ENCODE measurements at regions not wholly inside any gene's neighbourhood (a gene's known extent, or its start where the extent isn't known, plus 50 kb on each side); places are given as distances from the start of the nearest gene placed in this dataset.

- TF ChIP-seq CTCF (IDR thresholded peaks at IDR 0.05): no peak
- TF ChIP-seq POLR2A (IDR thresholded peaks at IDR 0.05): no peak
- Histone ChIP-seq H3K4me1 (no peaks in the 10 kb centered on the region), H3K9me3 (no peaks in the 10 kb centered on the region), H3K36me3 (no peaks in the 10 kb centered on the region), H3K27ac (no peak overlapping the region), H3K4me3 (no peak overlapping the region), H3K27me3 (no peaks in the 10 kb centered on the region)
- DNase-seq (no peak), ATAC-seq (no peak)
- intact Hi-C loops (cut with DNase I): loop anchor here in 1 of 2 donors (5.0 kb wide), 1 partner anchor 168 kb away; the partner anchor contains the start of gene RUNX3
- 65% methylated on average over 8 of the region's 9 CpGs for WGBS (ENCODE audit: insufficient coverage, low coverage, low lambda C conversion rate, missing lambda C conversion rate)
These were observed 132.0 kb downstream of the SYF2 start for GRCh38 chr1:25100151-25100833.

GRCh38 chr1:25099343-25099951 lies 132.9 kb downstream of the SYF2 start:
- TF ChIP-seq CTCF (IDR thresholded peaks at IDR 0.05) (no peak), POLR2A (IDR thresholded peaks at IDR 0.05) (no peak)
- ATAC-seq: peak in 3 of 4 donors; percentile 13 to 24 (median 19)
- WGBS (ENCODE audit: insufficient coverage, low coverage, low lambda C conversion rate, missing lambda C conversion rate): 15% methylated on average over 9 of the region's 11 CpGs

GRCh38 chr1:25098717-25099116 lies 133.6 kb downstream of the SYF2 start:
- Histone ChIP-seq H3K4me3 (no peak overlapping the region), H3K27me3 (no peaks in the 10 kb centered on the region), H3K27ac (no peak overlapping the region), H3K36me3 (no peaks in the 10 kb centered on the region), H3K4me1 (no peaks in the 10 kb centered on the region), H3K9me3 (no peaks in the 10 kb centered on the region)
- DNase-seq (no peak), ATAC-seq (no peak)
- TF ChIP-seq CTCF (IDR thresholded peaks at IDR 0.05) (no peak), POLR2A (IDR thresholded peaks at IDR 0.05) (no peak)
- 17% methylated on average over 2 of the region's 4 CpGs for WGBS (ENCODE audit: insufficient coverage, low coverage, low lambda C conversion rate, missing lambda C conversion rate)
- intact Hi-C loops (cut with DNase I): no loop called here

More at GRCh38 chr1:25099343-25099951, 132.9 kb downstream of the SYF2 start:
- Histone ChIP-seq H3K27me3 (no peaks in the 10 kb centered on the region), H3K27ac (no peak overlapping the region), H3K4me3 (no peak overlapping the region), H3K4me1 (no peaks in the 10 kb centered on the region), H3K36me3 (no peaks in the 10 kb centered on the region), H3K9me3 (no peaks in the 10 kb centered on the region)
- no peak for DNase-seq
- intact Hi-C loops (cut with DNase I): no loop called here

- H3K4me1 ChIP-seq: no peaks in the 10 kb centered on the region
- whole genome bisulfite sequencing (ENCODE audit: insufficient coverage, low coverage, low lambda C conversion rate, missing lambda C conversion rate): 71% methylated on average over 5 of the region's 8 CpGs
- H3K9me3 ChIP-seq: no peaks in the 10 kb centered on the region
- TF ChIP-seq CTCF (IDR thresholded peaks at IDR 0.05) (no peak), POLR2A (IDR thresholded peaks at IDR 0.05) (no peak)
- H3K4me3 ChIP-seq: no peak overlapping the region
- no peak overlapping the region for H3K27ac ChIP-seq
- no peak for ATAC-seq
- no peaks in the 10 kb centered on the region for H3K27me3 ChIP-seq
- DNase-seq: no peak
- no peaks in the 10 kb centered on the region for H3K36me3 ChIP-seq
- intact Hi-C loops (cut with DNase I): no loop called here
These were observed 135.8 kb downstream of the SYF2 start for GRCh38 chr1:25096307-25097150.
